Lung (tissue), 11 donors: ENCODE measurements at regions not wholly inside any gene's neighbourhood (a gene's known extent, or its start where the extent isn't known, plus 50 kb on each side); places are given as distances from the start of the nearest gene placed in this dataset.

Experiments used
- ATAC-seq: fragments of 200-7000 bp; cut with Tn5 transposase; one replicate; pipeline ENCODE4 v1.9.1; 2020; ENCODE audit warnings: moderate number of reproducible peaks; ENCODE audit not compliant: insufficient read depth, low FRiP score
- DNase-seq, 3 donors: peaks; one replicate each; pipeline ENCODE4 v3.0.0-alpha.2; 2013 to 2017
- H3K27ac ChIP-seq, 2 donors: one replicate each; pipeline ENCODE4 v1.5.1; 2013; ENCODE audit warnings: mild to moderate bottlenecking in 2 of 2, moderate library complexity in 2 of 2, control low read depth in 1 of 2, inconsistent platforms in 1 of 2, low read depth in 1 of 2, low read length in 1 of 2
- H3K27me3 ChIP-seq, 3 donors: one replicate each; pipeline ENCODE4 v1.5.1; 2013; ENCODE audit warnings: low read length in 2 of 3; ENCODE audit not compliant: control insufficient read depth in 3 of 3, insufficient read depth in 3 of 3
- H3K36me3 ChIP-seq, 4 donors: one replicate each; pipeline ENCODE4 v1.5.1; 2013; ENCODE audit warnings: low read length in 4 of 4, mild to moderate bottlenecking in 1 of 4, moderate library complexity in 1 of 4; ENCODE audit not compliant: control insufficient read depth in 4 of 4, insufficient read depth in 4 of 4
- H3K4me1 ChIP-seq, 5 donors: one replicate each; pipeline ENCODE4 v1.5.1; 2013; ENCODE audit warnings: low read length in 5 of 5, mild to moderate bottlenecking in 2 of 5, moderate library complexity in 1 of 5; ENCODE audit not compliant: control insufficient read depth in 5 of 5, insufficient read depth in 5 of 5
- H3K4me3 ChIP-seq: one replicate; pipeline ENCODE4 v1.5.1; 2013; ENCODE audit warnings: mild to moderate bottlenecking, control low read depth, moderate library complexity
- H3K9ac ChIP-seq, 2 donors: one replicate each; pipeline ENCODE4 v1.5.1; 2013; ENCODE audit warnings: low read length in 2 of 2, control low read depth in 1 of 2; ENCODE audit not compliant: insufficient read depth in 1 of 2
- H3K9me3 ChIP-seq, 4 donors: one replicate each; pipeline ENCODE4 v1.5.1; 2013; ENCODE audit warnings: low read length in 3 of 4, mild to moderate bottlenecking in 1 of 4, moderate library complexity in 1 of 4; ENCODE audit not compliant: control insufficient read depth in 4 of 4, insufficient read depth in 3 of 4
- CTCF ChIP-seq: IDR thresholded peaks from 2 replicates; pipeline ENCODE4 v1.5.1; 2012; ENCODE audit warnings: mild to moderate bottlenecking; ENCODE audit errors: control extremely low read depth, extremely low read depth
- WGBS, 2 donors: extraction: QIAGEN DNeasy Blood & Tissue Kit; methylation state at CpG; one replicate each; pipeline ENCODE4 v1.1.7; 2013; 5-methylcytosine and 5-hydroxymethylcytosine counted together
- donor health status: control.
- donor health status: control.
- donor health status: Bipolar disorder and iron deficiency.
- donor health status: healthy.
- donor health status: DM: yes; HTN: yes; CAD: no.

GRCh38 chr14:45621731-45622130, 368.7 kb upstream of the MIS18BP1 start:
- no peak for TF ChIP-seq CTCF
- H3K4me1 ChIP-seq = no peaks in the 10 kb centered on the region
- H3K36me3 ChIP-seq = no peaks in the 10 kb centered on the region
- H3K9ac ChIP-seq = no peak overlapping the region
- DNase-seq = no peak
- no peak for ATAC-seq
- no peaks in the 10 kb centered on the region for H3K9me3 ChIP-seq
- WGBS, 2 donors = 75 to 79% methylated on average over 2 of the region's 2 CpGs
- H3K27ac ChIP-seq = no peak overlapping the region
- no peaks in the 10 kb centered on the region for H3K27me3 ChIP-seq
- no peak overlapping the region for H3K4me3 ChIP-seq

- Histone ChIP-seq H3K9ac (no peak overlapping the region), H3K4me3 (no peak overlapping the region), H3K27ac (no peak overlapping the region), H3K36me3 (no peaks in the 10 kb centered on the region), H3K27me3 (no peaks in the 10 kb centered on the region), H3K4me1 (no peaks in the 10 kb centered on the region), H3K9me3 (no peaks in the 10 kb centered on the region)
- no peak for TF ChIP-seq CTCF
- no peak for ATAC-seq
- WGBS, 2 donors = 85 to 94% methylated on average over 4 of the region's 4 CpGs
- DNase-seq = no peak
Observed at GRCh38 chr14:45619831-45620230, 366.8 kb upstream of the MIS18BP1 start.

- DNase-seq = peak in 2 of 3 donors; percentile 14 to 15
- Histone ChIP-seq H3K27ac (no peak overlapping the region), H3K27me3 (no peaks in the 10 kb centered on the region), H3K9me3 (no peaks in the 10 kb centered on the region), H3K4me3 (no peak overlapping the region), H3K9ac (no peak overlapping the region), H3K36me3 (no peaks in the 10 kb centered on the region), H3K4me1 (no peaks in the 10 kb centered on the region)
- ATAC-seq = no peak
- 41 to 56% methylated on average over 1 of the region's 1 CpG for WGBS, 2 donors
- no peak for TF ChIP-seq CTCF
Observed at GRCh38 chr14:45610318-45610717, 357.3 kb upstream of the MIS18BP1 start.

- Histone ChIP-seq H3K4me3 (no peak overlapping the region), H3K4me1 (no peaks in the 10 kb centered on the region), H3K36me3 (no peaks in the 10 kb centered on the region), H3K9me3 (peaks cover 0 to 12% (median 3%) of the 10 kb centered on the region in 4 donors), H3K9ac (no peak overlapping the region), H3K27ac (no peak overlapping the region), H3K27me3 (no peaks in the 10 kb centered on the region)
- TF ChIP-seq CTCF = no peak
- no peak for DNase-seq
- ATAC-seq = no peak
- WGBS, 2 donors = 69 to 74% methylated on average over 3 of the region's 3 CpGs
Observed at GRCh38 chr14:45587142-45587541, 334.1 kb upstream of the MIS18BP1 start.
